Stomach (tissue), 8 donors: ENCODE measurements at regions not wholly inside any gene's neighbourhood (a gene's known extent, or its start where the extent isn't known, plus 50 kb on each side); places are given as distances from the start of the nearest gene placed in this dataset.

Experiments used
- DNase-seq, 2 donors: peaks; one replicate each; pipeline versions ENCODE4 v3.0.0 to v3.0.0-alpha.2; 2013 to 2019
- H3K27ac ChIP-seq, 5 donors: fragments of 200-600 bp in 4 of 5; sonication (generic) in 4 of 5; one replicate each; pipeline ENCODE4 v1.5.1; 2013 to 2019; ENCODE audit warnings: mild to moderate bottlenecking in 1 of 5, moderate library complexity in 1 of 5
- H3K27me3 ChIP-seq, 3 donors: fragments of 200-600 bp; sonication (generic); one replicate each; pipeline ENCODE4 v1.5.1; 2017 to 2019; ENCODE audit warnings: mixed run types in 1 of 3
- H3K36me3 ChIP-seq, 4 donors: fragments of 200-600 bp; sonication (generic); 1 replicate in 3 of 4; 2 replicates in 1 of 4; pipeline ENCODE4 v1.5.1; 2016 to 2019
- H3K4me1 ChIP-seq, 4 donors: fragments of 200-600 bp; sonication (generic); one replicate each; pipeline ENCODE4 v1.5.1; 2016 to 2019
- H3K4me3 ChIP-seq, 4 donors: fragments of 200-600 bp; sonication (generic) in 3 of 4; one replicate each; pipeline ENCODE4 v1.5.1; 2016 to 2019; ENCODE audit warnings: mild to moderate bottlenecking in 1 of 4
- H3K9me3 ChIP-seq, 4 donors: fragments of 200-600 bp; sonication (generic); one replicate each; pipeline ENCODE4 v1.5.1; 2016 to 2019
- CTCF ChIP-seq, 7 experiments: fragments of 450-650 bp in 4 of 7; fragments of 200-600 bp in 3 of 7; sonication (generic) in 3 of 7; IDR thresholded peaks; one replicate each; pipeline ENCODE4 v1.5.1; 2016 to 2019; ENCODE audit warnings: antibody characterized with exemption in 7 of 7, control low read depth in 2 of 7, mild to moderate bottlenecking in 1 of 7
- EP300 ChIP-seq: sonication (generic); formaldehyde crosslinking; IDR thresholded peaks from one replicate; pipeline ENCODE4 v1.6.1; 2017; ENCODE audit warnings: antibody characterized with exemption
- POLR2A ChIP-seq, 4 donors: fragments of 450-650 bp; IDR thresholded peaks; one replicate each; pipeline ENCODE4 v1.6.1; 2016; ENCODE audit warnings: antibody characterized with exemption in 4 of 4, control low read depth in 2 of 4, mild to moderate bottlenecking in 1 of 4, moderate library complexity in 1 of 4
- POLR2AphosphoS5 ChIP-seq, 3 donors: sonication (generic); formaldehyde crosslinking; IDR thresholded peaks; one replicate each; pipeline ENCODE4 v1.6.1; 2016; ENCODE audit warnings: antibody characterized with exemption in 3 of 3
- WGBS, 5 donors: extraction: QIAGEN DNeasy Blood & Tissue Kit in 3 of 5; methylation state at CpG; one replicate each; pipeline versions ENCODE4 v1.1.5 to v1.1.7; 2013 to 2018; 5-methylcytosine and 5-hydroxymethylcytosine counted together
- intact Hi-C: fragments of 100-400 bp; cut with DNase I; formaldehyde crosslinking; loops from one replicate; pipeline ENCODE4 v1.15.1; 2023; ENCODE audit warnings: low total_unique reads
- donor health status: healthy with polysubstance abuse.
- donor health status: Bipolar disorder and iron deficiency.
- donor health status: healthy.

- 54 to 85% (median 72%) methylated on average over 2 of the region's 2 CpGs for WGBS, 5 donors
Measured at GRCh38 chr2:104046466-104046865, 807.4 kb upstream of the POU3F3 start.

GRCh38 chr2:104047516-104047915 lies 806.4 kb upstream of the POU3F3 start:
- Histone ChIP-seq H3K27me3 (no peaks in the 10 kb centered on the region), H3K4me3 (no peak overlapping the region), H3K9me3 (no peaks in the 10 kb centered on the region), H3K4me1 (no peaks in the 10 kb centered on the region), H3K36me3 (no peaks in the 10 kb centered on the region), H3K27ac (no peak overlapping the region)
- 81 to 87% (median 82%) methylated on average over 10 of the region's 10 CpGs for WGBS, 5 donors
- no peak for DNase-seq
- intact Hi-C loops, result no loop called here
- no peak for TF ChIP-seq CTCF (IDR thresholded peaks at IDR 0.05)
- TF ChIP-seq POLR2AphosphoS5 (IDR thresholded peaks at IDR 0.05), result no peak
- TF ChIP-seq POLR2A (IDR thresholded peaks at IDR 0.05), result no peak
- no peak for TF ChIP-seq EP300

More at GRCh38 chr2:104046466-104046865, 807.4 kb upstream of the POU3F3 start:
- Histone ChIP-seq H3K4me3 (no peak overlapping the region), H3K9me3 (no peaks in the 10 kb centered on the region), H3K27ac (no peak overlapping the region), H3K27me3 (no peaks in the 10 kb centered on the region), H3K36me3 (no peaks in the 10 kb centered on the region), H3K4me1 (no peaks in the 10 kb centered on the region)
- no peak for DNase-seq
- TF ChIP-seq CTCF (IDR thresholded peaks at IDR 0.05), result no peak
- no peak for TF ChIP-seq EP300
- TF ChIP-seq POLR2A (IDR thresholded peaks at IDR 0.05), result no peak
- no peak for TF ChIP-seq POLR2AphosphoS5 (IDR thresholded peaks at IDR 0.05)
- intact Hi-C loops, result no loop called here

- Histone ChIP-seq H3K4me3 (no peak overlapping the region), H3K4me1 (no peaks in the 10 kb centered on the region), H3K9me3 (no peaks in the 10 kb centered on the region), H3K27me3 (no peaks in the 10 kb centered on the region), H3K27ac (no peak overlapping the region), H3K36me3 (no peaks in the 10 kb centered on the region)
- WGBS, 5 donors, result 72 to 84% (median 82%) methylated on average over 4 of the region's 4 CpGs
- TF ChIP-seq POLR2A (IDR thresholded peaks at IDR 0.05) (no peak), POLR2AphosphoS5 (IDR thresholded peaks at IDR 0.05) (no peak), CTCF (IDR thresholded peaks at IDR 0.05) (no peak), EP300 (no peak)
- intact Hi-C loops, result no loop called here
- no peak for DNase-seq
Measured at GRCh38 chr2:104049438-104049837, 804.5 kb upstream of the POU3F3 start.

- DNase-seq, result no peak
- Histone ChIP-seq H3K36me3 (no peaks in the 10 kb centered on the region), H3K4me3 (no peak overlapping the region), H3K27ac (no peak overlapping the region), H3K9me3 (no peaks in the 10 kb centered on the region), H3K27me3 (no peaks in the 10 kb centered on the region), H3K4me1 (no peaks in the 10 kb centered on the region)
- intact Hi-C loops, result no loop called here
- no peak for TF ChIP-seq CTCF (IDR thresholded peaks at IDR 0.05)
- TF ChIP-seq EP300, result no peak
- TF ChIP-seq POLR2AphosphoS5 (IDR thresholded peaks at IDR 0.05), result no peak
- no peak for TF ChIP-seq POLR2A (IDR thresholded peaks at IDR 0.05)
- 74 to 85% (median 82%) methylated on average over 5 of the region's 5 CpGs for WGBS, 5 donors
Measured at GRCh38 chr2:104049981-104050380, 803.9 kb upstream of the POU3F3 start.
